Epithelial cell of esophagus (primary cell): ENCODE measurements at regions not wholly inside any gene's neighbourhood (a gene's known extent, or its start where the extent isn't known, plus 50 kb on each side); places are given as distances from the start of the nearest gene placed in this dataset.
A peak's percentile ranks its signal among the peaks of the same experiment; 100 is the strongest.

Source experiments
- DNase-seq: peaks from one replicate; pipeline ENCODE4 v3.0.0; 2010; ENCODE audit warnings: low read depth
- H3K4me3 ChIP-seq: 2 replicates; pipeline ENCODE4 v1.5.1; 2011; ENCODE audit warnings: mild to moderate bottlenecking, low read length, control low read depth
- CTCF ChIP-seq: IDR thresholded peaks from 2 replicates; pipeline ENCODE4 v1.5.1; 2011; ENCODE audit warnings: low read depth, mild to moderate bottlenecking, low read length, control low read depth, inconsistent platforms; ENCODE audit not compliant: insufficient read depth; ENCODE audit errors: missing control alignments

- no peak for DNase-seq
- H3K4me3 ChIP-seq = no peak overlapping the region
- TF ChIP-seq CTCF = no peak
Measured at GRCh38 chr12:22835431-22835830, 210.5 kb downstream of the ETNK1 start.

DNA sequence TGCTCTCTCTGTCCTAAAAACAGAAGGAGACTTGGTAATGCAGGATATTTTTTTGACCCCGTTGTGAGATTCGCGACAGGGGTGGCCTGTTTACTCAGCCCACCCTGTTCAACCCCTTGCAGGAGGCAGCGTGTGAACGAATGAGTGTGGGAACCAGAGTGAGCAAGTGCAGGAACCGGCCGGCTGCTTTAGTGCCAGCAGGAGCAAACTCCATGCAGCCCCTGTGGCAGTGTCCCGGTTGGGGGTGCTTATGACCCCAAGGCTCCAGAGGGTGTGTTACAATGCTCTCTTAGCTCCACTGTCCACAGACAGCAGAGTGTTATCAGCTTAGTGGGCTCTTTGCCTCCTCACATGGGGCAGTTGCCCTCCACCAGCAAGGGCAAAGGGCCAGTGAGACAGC is 225.2 kb downstream of the ETNK1 start:
- DNase-seq = no peak
- no peak overlapping the region for H3K4me3 ChIP-seq
- TF ChIP-seq CTCF = no peak

- no peak for DNase-seq
- no peak overlapping the region for H3K4me3 ChIP-seq
- TF ChIP-seq CTCF = no peak
Measured at GRCh38 chr12:22851532-22851931, 226.6 kb downstream of the ETNK1 start.

GRCh38 chr12:22855456-22855855 is 230.5 kb downstream of the ETNK1 start:
- TF ChIP-seq CTCF = no peak
- DNase-seq = no peak
- H3K4me3 ChIP-seq = no peak overlapping the region

GRCh38 chr12:22856178-22856577 is 231.2 kb downstream of the ETNK1 start:
- TF ChIP-seq CTCF = peak; percentile 55
- peak; percentile 57 for DNase-seq
- no peak overlapping the region for H3K4me3 ChIP-seq

DNA sequence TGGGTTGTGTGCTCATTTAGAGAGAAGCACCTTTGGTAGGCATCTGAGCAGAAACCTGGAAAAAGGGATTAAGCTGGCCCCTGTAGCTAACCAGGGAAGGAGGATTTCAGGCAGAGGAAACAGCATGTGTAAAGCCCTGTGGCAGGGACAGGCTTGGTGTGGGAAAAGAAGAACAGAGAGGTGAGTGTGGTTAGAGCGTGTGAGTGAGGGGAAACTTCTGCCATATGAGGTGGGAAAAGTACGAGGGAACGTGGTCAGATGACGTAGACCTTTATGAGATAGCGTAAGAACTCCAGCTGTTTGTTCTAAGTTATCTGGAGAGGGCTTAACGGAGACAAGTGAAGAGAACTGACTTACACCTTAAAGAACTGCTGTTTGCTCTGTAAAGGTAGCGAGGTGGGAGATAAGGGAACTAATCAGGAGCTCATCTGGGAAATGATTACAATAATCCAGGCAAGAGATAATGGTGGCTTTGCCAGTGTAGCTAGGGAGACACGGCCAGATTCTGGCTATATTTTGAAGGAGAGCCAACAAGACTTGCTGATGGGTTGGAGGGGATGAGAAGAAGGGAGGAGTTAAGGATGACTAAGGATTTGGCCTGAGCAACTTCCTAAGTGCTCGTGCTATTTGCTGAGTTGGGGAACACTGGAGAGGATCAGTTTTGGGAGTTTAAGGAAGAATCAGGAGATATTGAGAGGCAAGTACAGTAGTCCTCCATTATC is 234.0 kb downstream of the ETNK1 start:
- no peak for TF ChIP-seq CTCF
- DNase-seq = peak; percentile 43
- H3K4me3 ChIP-seq = no peak overlapping the region

DNA sequence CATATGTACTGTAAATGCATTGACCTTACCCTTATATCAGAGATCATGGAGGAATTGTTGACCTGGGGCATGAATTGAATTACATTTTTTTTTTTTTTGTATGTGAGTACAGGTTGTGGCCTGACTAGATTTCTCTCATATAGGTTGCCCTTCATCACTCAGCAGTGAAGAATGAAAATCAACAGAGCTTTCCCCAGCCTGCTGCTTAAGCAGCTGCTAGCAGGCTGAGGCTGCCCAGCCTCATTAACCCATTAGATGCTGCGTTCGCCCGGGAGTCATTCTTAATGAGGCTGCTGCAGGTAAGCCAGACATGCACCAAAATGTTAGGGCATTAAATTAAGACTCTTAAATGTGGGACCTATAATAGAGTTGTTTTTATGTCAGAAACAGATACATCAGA is 236.0 kb downstream of the ETNK1 start:
- no peak for TF ChIP-seq CTCF
- H3K4me3 ChIP-seq = no peak overlapping the region
- peak; percentile 41 for DNase-seq
